ENCODE measurements at regions not wholly inside any gene's neighbourhood (a gene's known extent, or its start where the extent isn't known, plus 50 kb on each side); places are given as distances from the start of the nearest gene placed in this dataset.
A peak's percentile ranks its signal among the peaks of the same experiment; 100 is the strongest.

- no peak for FAIRE-seq
- no peak overlapping the region for H3K27ac ChIP-seq (ENCODE audit: low read depth in 2 of 2, low read length in 2 of 2)
- TF ChIP-seq CTCF (IDR thresholded peaks at IDR 0.05; ENCODE audit: borderline replicate concordance, extremely low read depth, insufficient read depth): no peak
Measured at GRCh38 chr12:93109551-93110203, 180.6 kb upstream of the EEA1 start.

GRCh38 chr12:93111773-93112172 is 182.7 kb upstream of the EEA1 start:
- Histone ChIP-seq H3K9ac (ENCODE audit: low read length in 3 of 3) (no peak overlapping the region), H3K36me3 (ENCODE audit: control insufficient read depth in 2 of 3, insufficient read depth in 3 of 3, low read length in 3 of 3) (no peaks in the 10 kb centered on the region), H3K9me3 (ENCODE audit: control insufficient read depth in 2 of 3, insufficient read depth in 1 of 3, low read length in 3 of 3) (no peaks in the 10 kb centered on the region), H3K27me3 (ENCODE audit: control insufficient read depth, insufficient read depth, low read length) (no peaks in the 10 kb centered on the region), H3K27ac (ENCODE audit: low read depth in 2 of 2, low read length in 2 of 2) (no peak overlapping the region), H3K4me3 (ENCODE audit: low read length in 3 of 3) (no peak overlapping the region), H3K4me1 (ENCODE audit: control insufficient read depth in 2 of 3, insufficient read depth in 2 of 3, low read depth in 1 of 3, low read length in 3 of 3) (peaks cover 0 to 11% (median 6%) of the 10 kb centered on the region in 3 donors)
- DNase-seq (peak in 1 of 5 donors; percentile 47), FAIRE-seq (no peak)
- no peak for TF ChIP-seq CTCF (IDR thresholded peaks at IDR 0.05; ENCODE audit: borderline replicate concordance, extremely low read depth, insufficient read depth)
- intact Hi-C loops (cut with DNase I): no loop called here

More at GRCh38 chr12:93109551-93110203, 180.6 kb upstream of the EEA1 start:
- peak in 4 of 5 donors; percentile 70 to 80 (median 71) for DNase-seq
- H3K36me3 ChIP-seq (ENCODE audit: control insufficient read depth in 2 of 3, insufficient read depth in 3 of 3, low read length in 3 of 3): no peaks in the 10 kb centered on the region
- H3K4me3 ChIP-seq (ENCODE audit: low read length in 3 of 3): no peak overlapping the region
- no peak overlapping the region for H3K9ac ChIP-seq (ENCODE audit: low read length in 3 of 3)
- no peaks in the 10 kb centered on the region for H3K27me3 ChIP-seq (ENCODE audit: control insufficient read depth, insufficient read depth, low read length)
- H3K4me1 ChIP-seq (ENCODE audit: control insufficient read depth in 2 of 3, insufficient read depth in 2 of 3, low read depth in 1 of 3, low read length in 3 of 3): peaks cover 0 to 8% (median 4%) of the 10 kb centered on the region in 3 donors
- intact Hi-C loops (cut with DNase I): no loop called here
- no peaks in the 10 kb centered on the region for H3K9me3 ChIP-seq (ENCODE audit: control insufficient read depth in 2 of 3, insufficient read depth in 1 of 3, low read length in 3 of 3)

- Histone ChIP-seq H3K4me1 (ENCODE audit: control insufficient read depth in 2 of 3, insufficient read depth in 2 of 3, low read depth in 1 of 3, low read length in 3 of 3) (peaks cover 0 to 11% (median 6%) of the 10 kb centered on the region in 3 donors), H3K27me3 (ENCODE audit: control insufficient read depth, insufficient read depth, low read length) (no peaks in the 10 kb centered on the region), H3K4me3 (ENCODE audit: low read length in 3 of 3) (no peak overlapping the region), H3K9ac (ENCODE audit: low read length in 3 of 3) (no peak overlapping the region), H3K9me3 (ENCODE audit: control insufficient read depth in 2 of 3, insufficient read depth in 1 of 3, low read length in 3 of 3) (no peaks in the 10 kb centered on the region), H3K27ac (ENCODE audit: low read depth in 2 of 2, low read length in 2 of 2) (no peak overlapping the region), H3K36me3 (ENCODE audit: control insufficient read depth in 2 of 3, insufficient read depth in 3 of 3, low read length in 3 of 3) (no peaks in the 10 kb centered on the region)
- no peak for DNase-seq
- FAIRE-seq: no peak
- intact Hi-C loops (cut with DNase I): no loop called here
- no peak for TF ChIP-seq CTCF (IDR thresholded peaks at IDR 0.05; ENCODE audit: borderline replicate concordance, extremely low read depth, insufficient read depth)
Measured at GRCh38 chr12:93113317-93114006, 184.4 kb upstream of the EEA1 start.

Measured in kidney (tissue), 13 donors.